LNCAP (cell line): ENCODE measurements at regions not wholly inside any gene's neighbourhood (a gene's known extent, or its start where the extent isn't known, plus 50 kb on each side); places are given as distances from the start of the nearest gene placed in this dataset.

ENCODE experiments used
- CTCF ChIP-seq: fragments of 450-650 bp; IDR thresholded peaks from 2 replicates; pipeline ENCODE4 v1.5.1; 2017; ENCODE audit warnings: mild to moderate bottlenecking

GRCh38 chr6:147654103-147654845 is 145.8 kb downstream of the SAMD5 start:
- TF ChIP-seq CTCF: no peak

GRCh38 chr6:147660334-147661311 is 152.1 kb downstream of the SAMD5 start:
- no peak for TF ChIP-seq CTCF

- TF ChIP-seq CTCF: no peak
Measured at GRCh38 chr6:147662646-147663045, 154.2 kb downstream of the SAMD5 start.

GRCh38 chr6:147664092-147664491 is 155.6 kb downstream of the SAMD5 start:
- TF ChIP-seq CTCF: no peak

GRCh38 chr6:147666255-147666654 is 157.8 kb downstream of the SAMD5 start:
- no peak for TF ChIP-seq CTCF

GRCh38 chr6:147667082-147667481 is 158.6 kb downstream of the SAMD5 start:
- no peak for TF ChIP-seq CTCF

- no peak for TF ChIP-seq CTCF
Measured at GRCh38 chr6:147674099-147674498, 165.6 kb downstream of the SAMD5 start.
